Spleen (tissue), 11 donors: ENCODE measurements at regions not wholly inside any gene's neighbourhood (a gene's known extent, or its start where the extent isn't known, plus 50 kb on each side); places are given as distances from the start of the nearest gene placed in this dataset.

ENCODE experiments used
- DNase-seq: peaks from one replicate; pipeline ENCODE4 v3.0.0-alpha.2; 2020
- H3K27ac ChIP-seq, 8 donors: fragments of 200-600 bp; sonication (generic) in 7 of 8; 1 replicate in 4 of 8; 2 replicates in 4 of 8; pipeline versions ENCODE4 v1.5.0 to v1.8.0; 2016 to 2021; ENCODE audit warnings: inconsistent platforms in 4 of 8, mild to moderate bottlenecking in 4 of 8, moderate library complexity in 1 of 8
- H3K27me3 ChIP-seq, 7 donors: fragments of 200-600 bp; sonication (generic) in 6 of 7; replicated peaks in 1 of 7; 1 replicate in 4 of 7; 2 replicates in 3 of 7; pipeline versions ENCODE4 v1.5.0 to v1.8.0; 2016 to 2021; ENCODE audit warnings: inconsistent platforms in 3 of 7, mild to moderate bottlenecking in 1 of 7
- H3K36me3 ChIP-seq, 6 donors: fragments of 200-600 bp; sonication (generic) in 5 of 6; 1 replicate in 4 of 6; 2 replicates in 2 of 6; pipeline versions ENCODE4 v1.5.0 to v1.8.0; 2016 to 2021; ENCODE audit warnings: inconsistent platforms in 2 of 6
- H3K4me1 ChIP-seq, 6 donors: fragments of 200-600 bp; sonication (generic) in 5 of 6; 1 replicate in 3 of 6; 2 replicates in 3 of 6; pipeline versions ENCODE4 v1.5.0 to v1.8.0; 2016 to 2021; ENCODE audit warnings: inconsistent platforms in 3 of 6
- H3K4me3 ChIP-seq, 8 donors: fragments of 200-600 bp; sonication (generic) in 7 of 8; 1 replicate in 4 of 8; 2 replicates in 4 of 8; pipeline versions ENCODE4 v1.5.0 to v1.8.0; 2016 to 2021; ENCODE audit warnings: inconsistent platforms in 4 of 8, mild to moderate bottlenecking in 4 of 8, moderate library complexity in 2 of 8
- H3K9me3 ChIP-seq, 8 donors: fragments of 200-600 bp; sonication (generic) in 7 of 8; 1 replicate in 4 of 8; 2 replicates in 4 of 8; pipeline versions ENCODE4 v1.5.0 to v1.8.0; 2016 to 2021; ENCODE audit warnings: inconsistent platforms in 4 of 8
- CTCF ChIP-seq, 11 experiments: fragments of 200-600 bp in 7 of 11; fragments of 450-650 bp in 4 of 11; sonication (generic) in 4 of 11; IDR thresholded peaks in 8 of 11; conservative IDR thresholded peaks in 3 of 11; 1 replicate in 7 of 11; 2 replicates in 4 of 11; pipeline versions ENCODE4 v1.4.0 to v1.8.0; 2016 to 2021; ENCODE audit warnings: antibody characterized with exemption in 11 of 11, inconsistent platforms in 4 of 11, mild to moderate bottlenecking in 1 of 11
- POLR2A ChIP-seq, 3 donors: fragments of 450-650 bp; IDR thresholded peaks; one replicate each; pipeline ENCODE4 v1.5.1; 2017; ENCODE audit warnings: antibody characterized with exemption in 3 of 3, mild to moderate bottlenecking in 1 of 3
- POLR2AphosphoS5 ChIP-seq, 3 donors: sonication (generic); formaldehyde crosslinking; IDR thresholded peaks; one replicate each; pipeline ENCODE4 v1.5.1; 2017; ENCODE audit warnings: antibody characterized with exemption in 3 of 3
- WGBS, 5 donors: extraction: QIAGEN DNeasy Blood & Tissue Kit in 3 of 5; methylation state at CpG; one replicate each; pipeline versions ENCODE4 v1.1.5 to v1.1.7; 2013 to 2018; 5-methylcytosine and 5-hydroxymethylcytosine counted together
- intact Hi-C: fragments of 100-400 bp; cut with DNase I; formaldehyde crosslinking; loops from one replicate; pipeline ENCODE4 v1.15.0; 2023; ENCODE audit warnings: low total_unique reads
- donor health status: healthy with polysubstance abuse.
- donor health status: DM: no; HTN: no; CAD: no; lungs with moderate emphysema.
- donor health status: DM: no; HTN: no; CAD: no.
- donor health status: Bipolar disorder and iron deficiency.
- donor health status: healthy.
- donor health status: DM: no; HTN: no; CAD: no.
- donor health status: DM: yes; HTN: yes; CAD: no.

GRCh38 chr1:83632906-83633305 lies 366.0 kb downstream of the TTLL7 start:
- DNase-seq, result no peak
- intact Hi-C loops, result no loop called here
- H3K4me3 ChIP-seq, result no peak overlapping the region
- no peaks in the 10 kb centered on the region for H3K4me1 ChIP-seq
- H3K27ac ChIP-seq, result no peak overlapping the region
- H3K36me3 ChIP-seq, result no peaks in the 10 kb centered on the region
- peaks cover 0 to 11% (median 0%) of the 10 kb centered on the region in 8 donors for H3K9me3 ChIP-seq
- H3K27me3 ChIP-seq, result no peaks in the 10 kb centered on the region
- 93 to 100% (median 94%) methylated on average over 1 of the region's 1 CpG for WGBS, 5 donors
- TF ChIP-seq CTCF (IDR thresholded peaks at IDR 0.05 in 8 of 11, conservative IDR thresholded peaks at IDR 0.05 in 3 of 11), result no peak
- no peak for TF ChIP-seq POLR2A (IDR thresholded peaks at IDR 0.05)

- no peak overlapping the region for H3K27ac ChIP-seq
- no peaks in the 10 kb centered on the region for H3K36me3 ChIP-seq
- H3K27me3 ChIP-seq, result no peaks in the 10 kb centered on the region
- no peak for DNase-seq
- intact Hi-C loops, result no loop called here
- 84 to 95% (median 89%) methylated on average over 6 of the region's 6 CpGs for WGBS, 5 donors
- no peak overlapping the region for H3K4me3 ChIP-seq
- TF ChIP-seq POLR2AphosphoS5 (IDR thresholded peaks at IDR 0.05) (no peak), CTCF (IDR thresholded peaks at IDR 0.05 in 8 of 11, conservative IDR thresholded peaks at IDR 0.05 in 3 of 11) (no peak), POLR2A (IDR thresholded peaks at IDR 0.05) (no peak)
- H3K9me3 ChIP-seq, result peaks cover 0 to 11% (median 0%) of the 10 kb centered on the region in 8 donors
- no peaks in the 10 kb centered on the region for H3K4me1 ChIP-seq
Observed at GRCh38 chr1:83631851-83632250, 367.1 kb downstream of the TTLL7 start.

- no peak overlapping the region for H3K27ac ChIP-seq
- peaks cover 0 to 11% (median 0%) of the 10 kb centered on the region in 8 donors for H3K9me3 ChIP-seq
- no peaks in the 10 kb centered on the region for H3K27me3 ChIP-seq
- no peaks in the 10 kb centered on the region for H3K4me1 ChIP-seq
- no peak overlapping the region for H3K4me3 ChIP-seq
- DNase-seq, result no peak
- WGBS, 5 donors, result 71 to 97% (median 82%) methylated on average over 1 of the region's 1 CpG
- no peaks in the 10 kb centered on the region for H3K36me3 ChIP-seq
- TF ChIP-seq POLR2A (IDR thresholded peaks at IDR 0.05) (no peak), CTCF (IDR thresholded peaks at IDR 0.05 in 8 of 11, conservative IDR thresholded peaks at IDR 0.05 in 3 of 11) (no peak), POLR2AphosphoS5 (IDR thresholded peaks at IDR 0.05) (no peak)
- intact Hi-C loops, result no loop called here
Observed at GRCh38 chr1:83627045-83627444, 371.9 kb downstream of the TTLL7 start.

- Histone ChIP-seq H3K4me3 (no peak overlapping the region), H3K36me3 (no peaks in the 10 kb centered on the region), H3K9me3 (peaks cover 0 to 11% (median 0%) of the 10 kb centered on the region in 8 donors), H3K27ac (no peak overlapping the region), H3K4me1 (no peaks in the 10 kb centered on the region), H3K27me3 (no peaks in the 10 kb centered on the region)
- DNase-seq, result no peak
- intact Hi-C loops, result no loop called here
- 13 to 33% (median 21%) methylated on average over 1 of the region's 1 CpG for whole genome bisulfite sequencing, 5 donors
- no peak for TF ChIP-seq POLR2AphosphoS5 (IDR thresholded peaks at IDR 0.05)
- no peak for TF ChIP-seq POLR2A (IDR thresholded peaks at IDR 0.05)
- TF ChIP-seq CTCF (IDR thresholded peaks at IDR 0.05 in 8 of 11, conservative IDR thresholded peaks at IDR 0.05 in 3 of 11), result no peak
Observed at GRCh38 chr1:83626603-83627002, 372.3 kb downstream of the TTLL7 start.
